ENCODE measurements at regions not wholly inside any gene's neighbourhood (a gene's known extent, or its start where the extent isn't known, plus 50 kb on each side); places are given as distances from the start of the nearest gene placed in this dataset.

DNA sequence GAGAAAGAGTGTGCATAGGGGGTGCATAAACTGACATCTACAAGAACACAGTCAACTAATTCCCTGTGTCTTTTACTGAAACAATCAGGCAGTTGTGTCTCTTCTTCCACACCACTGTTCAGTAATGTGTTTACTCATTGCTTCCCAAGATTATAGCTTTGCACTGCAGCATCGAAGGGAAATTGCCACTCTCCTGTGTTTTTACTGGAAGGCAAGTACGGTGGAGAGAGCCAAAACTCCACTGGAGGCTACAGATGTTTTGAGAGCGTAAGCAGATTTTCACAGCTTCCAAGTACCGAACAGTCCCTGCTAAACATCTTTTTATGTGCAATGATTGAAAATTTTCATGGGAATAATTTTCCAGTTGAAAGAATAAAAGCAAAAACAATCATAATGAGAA, 510.5 kb upstream of the AKR1E2 start:
- no peak overlapping the region for H3K27ac ChIP-seq (ENCODE audit: insufficient read depth, low read depth, low read length)
- H3K4me2 ChIP-seq (ENCODE audit: insufficient read depth, low read length), result no peak overlapping the region
- peaks cover 5% of the 10 kb centered on the region for H3K4me1 ChIP-seq (ENCODE audit: control insufficient read depth, extremely low read depth, insufficient read depth, low read length)
- dilution Hi-C loops (cut with MboI; ENCODE audit: extremely low pct_ligation_motif_present, low sequenced_read_pairs) (no loop called here), intact Hi-C loops (cut with micrococcal nuclease) (no loop called here)
- ChIA-PET POLR2A (no interaction called here), CTCF (interaction anchor here (1.4 kb wide), 2 partner anchors 9 to 10 kb away, joined by 3 to 5 read pairs; no protein-coding TSS in a partner anchor)
- H3K79me2 ChIP-seq (ENCODE audit: control insufficient read depth, insufficient read depth, low read length), result no peaks in the 10 kb centered on the region
- H2AFZ ChIP-seq (ENCODE audit: low read depth, low read length), result peak overlapping the region; percentile 7
- no TSS peak for BruUV-seq (replicated peaks)
- DNase-seq (ENCODE audit: low read depth, low spot score) (peak; percentile 78), FAIRE-seq (peak; percentile 42)
- no peaks in the 10 kb centered on the region for H4K20me1 ChIP-seq (replicated peaks; ENCODE audit: control insufficient read depth, extremely low read depth, insufficient read depth, low read length)
- no peaks in the 10 kb centered on the region for H3K36me3 ChIP-seq (ENCODE audit: control insufficient read depth in 2 of 2, extremely low read depth in 1 of 2, insufficient read depth in 2 of 2, low read length in 2 of 2)
- H3K9me3 ChIP-seq (replicated peaks; ENCODE audit: control insufficient read depth, insufficient read depth, low read length), result no peaks in the 10 kb centered on the region
- no peak for TF ChIP-seq EZH2 (IDR thresholded peaks at IDR 0.05; ENCODE audit: borderline replicate concordance, low read depth, low read length, severe bottlenecking)
- TF ChIP-seq POLR2AphosphoS5 (IDR thresholded peaks at IDR 0.05; ENCODE audit: insufficient read depth, low read depth, low read length), result no peak
- no peak for TF ChIP-seq MYC (IDR thresholded peaks at IDR 0.05; ENCODE audit: low read depth, low read length)
- TF ChIP-seq, protein P1, sequence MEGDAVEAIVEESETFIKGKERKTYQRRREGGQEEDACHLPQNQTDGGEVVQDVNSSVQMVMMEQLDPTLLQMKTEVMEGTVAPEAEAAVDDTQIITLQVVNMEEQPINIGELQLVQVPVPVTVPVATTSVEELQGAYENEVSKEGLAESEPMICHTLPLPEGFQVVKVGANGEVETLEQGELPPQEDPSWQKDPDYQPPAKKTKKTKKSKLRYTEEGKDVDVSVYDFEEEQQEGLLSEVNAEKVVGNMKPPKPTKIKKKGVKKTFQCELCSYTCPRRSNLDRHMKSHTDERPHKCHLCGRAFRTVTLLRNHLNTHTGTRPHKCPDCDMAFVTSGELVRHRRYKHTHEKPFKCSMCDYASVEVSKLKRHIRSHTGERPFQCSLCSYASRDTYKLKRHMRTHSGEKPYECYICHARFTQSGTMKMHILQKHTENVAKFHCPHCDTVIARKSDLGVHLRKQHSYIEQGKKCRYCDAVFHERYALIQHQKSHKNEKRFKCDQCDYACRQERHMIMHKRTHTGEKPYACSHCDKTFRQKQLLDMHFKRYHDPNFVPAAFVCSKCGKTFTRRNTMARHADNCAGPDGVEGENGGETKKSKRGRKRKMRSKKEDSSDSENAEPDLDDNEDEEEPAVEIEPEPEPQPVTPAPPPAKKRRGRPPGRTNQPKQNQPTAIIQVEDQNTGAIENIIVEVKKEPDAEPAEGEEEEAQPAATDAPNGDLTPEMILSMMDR (IDR thresholded peaks at IDR 0.05; ENCODE audit: extremely low read depth in 1 of 2, insufficient read depth in 1 of 2, low read depth in 1 of 2, low read length in 2 of 2), result no peak
- TF ChIP-seq GATA2 (IDR thresholded peaks at IDR 0.05; ENCODE audit: insufficient read depth, insufficient read length, low read depth, low read length), result no peak
- no peak for TF ChIP-seq FOS (IDR thresholded peaks at IDR 0.05; ENCODE audit: borderline replicate concordance, insufficient read depth, low read length)
- H3K4me3 ChIP-seq (replicated peaks in 1 of 3; ENCODE audit: insufficient read depth in 1 of 3, low read depth in 1 of 3, low read length in 3 of 3), result no peak overlapping the region
- no peak overlapping the region for H3K9ac ChIP-seq (replicated peaks; ENCODE audit: extremely low read depth, insufficient read depth, low read length)
- no peaks in the 10 kb centered on the region for H3K27me3 ChIP-seq (ENCODE audit: control insufficient read depth in 2 of 2, insufficient read depth in 2 of 2, low read length in 2 of 2)
- no peaks in the 10 kb centered on the region for H3K9me1 ChIP-seq (replicated peaks; ENCODE audit: control insufficient read depth, extremely low read depth, insufficient read depth, low read length)

DNA sequence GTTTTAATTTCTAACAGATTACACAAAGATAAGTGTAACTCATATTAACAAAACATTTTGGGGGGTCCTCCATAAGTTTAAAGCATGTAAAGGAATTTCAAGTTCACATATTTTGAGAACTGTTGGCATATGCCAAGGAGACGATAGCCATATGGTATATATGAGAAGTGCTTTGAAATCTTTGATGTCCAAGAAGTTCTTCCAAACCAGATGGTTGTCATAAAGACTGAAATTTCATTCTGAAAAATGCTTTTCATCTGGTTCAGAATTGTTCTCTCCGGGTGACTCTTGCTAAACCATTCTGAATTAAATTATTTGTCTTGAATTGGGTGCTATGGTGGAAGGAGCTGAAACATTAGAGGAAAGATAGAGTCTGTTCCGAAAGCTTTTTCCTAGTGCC, 513.0 kb upstream of the AKR1E2 start:
- H3K4me3 ChIP-seq (replicated peaks in 1 of 3; ENCODE audit: insufficient read depth in 1 of 3, low read depth in 1 of 3, low read length in 3 of 3), result no peak overlapping the region
- intact Hi-C loops (cut with micrococcal nuclease), result no loop called here
- H3K4me2 ChIP-seq (ENCODE audit: insufficient read depth, low read length), result no peak overlapping the region
- ChIA-PET POLR2A (interaction anchor here (0.5 kb wide), 1 partner anchor 238 kb away, joined by 3 read pairs; no protein-coding TSS in a partner anchor), CTCF (no interaction called here)
- FAIRE-seq (no peak), DNase-seq (ENCODE audit: low read depth, low spot score) (no peak)
- H3K9me3 ChIP-seq (replicated peaks; ENCODE audit: control insufficient read depth, insufficient read depth, low read length), result no peaks in the 10 kb centered on the region
- no peak overlapping the region for H3K9ac ChIP-seq (replicated peaks; ENCODE audit: extremely low read depth, insufficient read depth, low read length)
- H3K9me1 ChIP-seq (replicated peaks; ENCODE audit: control insufficient read depth, extremely low read depth, insufficient read depth, low read length), result no peaks in the 10 kb centered on the region
- H4K20me1 ChIP-seq (replicated peaks; ENCODE audit: control insufficient read depth, extremely low read depth, insufficient read depth, low read length), result no peaks in the 10 kb centered on the region
- BruUV-seq (replicated peaks), result no TSS peak
- H3K27me3 ChIP-seq (ENCODE audit: control insufficient read depth in 2 of 2, insufficient read depth in 2 of 2, low read length in 2 of 2), result no peaks in the 10 kb centered on the region
- H3K27ac ChIP-seq (ENCODE audit: insufficient read depth, low read depth, low read length), result no peak overlapping the region
- H3K4me1 ChIP-seq (ENCODE audit: control insufficient read depth, extremely low read depth, insufficient read depth, low read length), result peaks cover 5% of the 10 kb centered on the region
- H2AFZ ChIP-seq (ENCODE audit: low read depth, low read length), result no peak overlapping the region
- dilution Hi-C loops (cut with MboI; ENCODE audit: extremely low pct_ligation_motif_present, low sequenced_read_pairs), result no loop called here
- TF ChIP-seq, protein P2, sequence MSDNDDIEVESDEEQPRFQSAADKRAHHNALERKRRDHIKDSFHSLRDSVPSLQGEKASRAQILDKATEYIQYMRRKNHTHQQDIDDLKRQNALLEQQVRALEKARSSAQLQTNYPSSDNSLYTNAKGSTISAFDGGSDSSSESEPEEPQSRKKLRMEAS (IDR thresholded peaks at IDR 0.05; ENCODE audit: insufficient read depth, insufficient read length), result no peak
- TF ChIP-seq MYC (IDR thresholded peaks at IDR 0.05; ENCODE audit: low read depth, low read length), result no peak
- no peak for TF ChIP-seq POLR2AphosphoS5 (IDR thresholded peaks at IDR 0.05; ENCODE audit: insufficient read depth, low read depth, low read length)
- TF ChIP-seq, protein P1 (IDR thresholded peaks at IDR 0.05; ENCODE audit: extremely low read depth in 1 of 2, insufficient read depth in 1 of 2, low read depth in 1 of 2, low read length in 2 of 2), result no peak
- TF ChIP-seq EZH2 (IDR thresholded peaks at IDR 0.05; ENCODE audit: borderline replicate concordance, low read depth, low read length, severe bottlenecking), result no peak
- no peak for TF ChIP-seq FOS (IDR thresholded peaks at IDR 0.05; ENCODE audit: borderline replicate concordance, insufficient read depth, low read length)
- no peak for TF ChIP-seq POLR2A (IDR thresholded peaks at IDR 0.05; ENCODE audit: low read depth, low read length)
- no peak for TF ChIP-seq GATA2 (IDR thresholded peaks at IDR 0.05; ENCODE audit: insufficient read depth, insufficient read length, low read depth, low read length)
- no peak for TF ChIP-seq JUN (IDR thresholded peaks at IDR 0.05; ENCODE audit: borderline replicate concordance, insufficient read depth, insufficient read length, low read depth)
- no peaks in the 10 kb centered on the region for H3K36me3 ChIP-seq (ENCODE audit: control insufficient read depth in 2 of 2, extremely low read depth in 1 of 2, insufficient read depth in 2 of 2, low read length in 2 of 2)
- H3K79me2 ChIP-seq (ENCODE audit: control insufficient read depth, insufficient read depth, low read length), result no peaks in the 10 kb centered on the region
